ENCODE measurements at regions not wholly inside any gene's neighbourhood (a gene's known extent, or its start where the extent isn't known, plus 50 kb on each side); places are given as distances from the start of the nearest gene placed in this dataset.

DNA sequence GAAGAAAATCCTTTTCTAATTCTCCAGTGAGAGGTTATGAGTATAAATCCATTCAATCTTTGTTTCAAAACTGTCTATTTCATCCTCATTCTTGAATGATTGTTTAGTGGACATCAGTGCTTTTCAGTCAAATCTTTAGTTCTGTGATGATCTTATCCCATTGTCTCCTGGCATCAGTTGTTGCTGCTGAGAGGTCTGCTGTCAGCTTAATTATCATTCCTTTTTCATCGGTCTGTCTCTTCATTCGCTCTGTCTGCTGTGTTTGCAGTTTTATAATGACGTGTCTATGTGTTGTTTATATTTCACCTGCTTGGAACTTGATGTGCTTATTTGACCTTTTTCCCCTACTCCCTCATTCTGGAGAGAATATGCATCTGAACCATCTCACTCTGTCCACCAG lies 69.2 kb upstream of the GLI2 start:
- Mint-ChIP-seq H3K27me3 (ENCODE audit: low read depth) (peaks cover 86% of the 10 kb centered on the region), H3K4me1 (peaks cover 12 to 15% of the 10 kb centered on the region in 2 experiments), H3K27ac (no peak overlapping the region), H3K4me3 (no peak overlapping the region), H3K36me3 (ENCODE audit: insufficient read depth in 1 of 3, low read depth in 3 of 3) (peaks cover 9 to 33% (median 16%) of the 10 kb centered on the region in 3 experiments; a peak in 5 of 7 replicates), H3K9me3 (peaks cover 37 to 40% of the 10 kb centered on the region in 2 experiments)
- Histone ChIP-seq H3K14ac (ENCODE audit: insufficient read depth, low read length) (no peak overlapping the region), H2BK5ac (ENCODE audit: insufficient read length, low read length) (no peak overlapping the region), H3K23ac (ENCODE audit: insufficient read length, low read depth, low read length) (no peak overlapping the region), H3K23me2 (ENCODE audit: insufficient read length, low read depth, low read length, poor library complexity, severe bottlenecking) (peaks cover 3% of the 10 kb centered on the region), H3K79me1 (ENCODE audit: insufficient read depth, low read depth, low read length, poor library complexity, severe bottlenecking) (no peaks in the 10 kb centered on the region), H3K4me1 (ENCODE audit: insufficient read depth, low read length) (no peaks in the 10 kb centered on the region), H2AFZ (ENCODE audit: low read length) (no peak overlapping the region), H2AK5ac (ENCODE audit: insufficient read length, low read length) (no peak overlapping the region), H2BK15ac (ENCODE audit: low read depth, low read length) (no peak overlapping the region), H4K20me1 (ENCODE audit: control insufficient read depth, insufficient read depth, insufficient read length) (no peaks in the 10 kb centered on the region), H3K27ac (ENCODE audit: insufficient read length, low read depth, low read length) (no peak overlapping the region), H3K79me2 (ENCODE audit: insufficient read depth, low read length) (no peaks in the 10 kb centered on the region), H4K8ac (replicated peaks; ENCODE audit: insufficient read length, low read depth, low read length) (no peak overlapping the region), H2BK12ac (ENCODE audit: insufficient read length, low read depth, low read length) (no peak overlapping the region), H3K9me3 (ENCODE audit: control insufficient read depth, low read depth, low read length) (peaks cover 6% of the 10 kb centered on the region), H4K91ac (ENCODE audit: insufficient read length, low read depth, low read length) (no peak overlapping the region), H3K4me2 (ENCODE audit: insufficient read depth, insufficient read length, low read length) (no peak overlapping the region), H3K27me3 (ENCODE audit: insufficient read depth, low read length) (no peaks in the 10 kb centered on the region; the same call in 1 of the 2 replicates), H3K4ac (ENCODE audit: low read depth, low read length) (no peak overlapping the region), H3K18ac (ENCODE audit: insufficient read length, low read depth, low read length) (no peak overlapping the region), H2BK120ac (ENCODE audit: low read depth, low read length, poor library complexity, severe bottlenecking) (no peak overlapping the region), H2BK20ac (ENCODE audit: low read depth, low read length, poor library complexity, severe bottlenecking) (no peak overlapping the region), H3K56ac (ENCODE audit: insufficient read length, low read depth, low read length) (no peak overlapping the region), H3T11ph (ENCODE audit: low read length) (no peak overlapping the region), H3K9ac (ENCODE audit: extremely low read depth, insufficient read length, low read length) (no peak overlapping the region), H4K5ac (ENCODE audit: insufficient read length, low read depth, low read length) (no peak overlapping the region)
- DNase-seq, result no peak
- WGBS (ENCODE audit: extremely low coverage, insufficient read length, low lambda C conversion rate), result no CpG with 5 or more reads among the region's 3 CpGs
- TF ChIP-seq, protein P1, sequence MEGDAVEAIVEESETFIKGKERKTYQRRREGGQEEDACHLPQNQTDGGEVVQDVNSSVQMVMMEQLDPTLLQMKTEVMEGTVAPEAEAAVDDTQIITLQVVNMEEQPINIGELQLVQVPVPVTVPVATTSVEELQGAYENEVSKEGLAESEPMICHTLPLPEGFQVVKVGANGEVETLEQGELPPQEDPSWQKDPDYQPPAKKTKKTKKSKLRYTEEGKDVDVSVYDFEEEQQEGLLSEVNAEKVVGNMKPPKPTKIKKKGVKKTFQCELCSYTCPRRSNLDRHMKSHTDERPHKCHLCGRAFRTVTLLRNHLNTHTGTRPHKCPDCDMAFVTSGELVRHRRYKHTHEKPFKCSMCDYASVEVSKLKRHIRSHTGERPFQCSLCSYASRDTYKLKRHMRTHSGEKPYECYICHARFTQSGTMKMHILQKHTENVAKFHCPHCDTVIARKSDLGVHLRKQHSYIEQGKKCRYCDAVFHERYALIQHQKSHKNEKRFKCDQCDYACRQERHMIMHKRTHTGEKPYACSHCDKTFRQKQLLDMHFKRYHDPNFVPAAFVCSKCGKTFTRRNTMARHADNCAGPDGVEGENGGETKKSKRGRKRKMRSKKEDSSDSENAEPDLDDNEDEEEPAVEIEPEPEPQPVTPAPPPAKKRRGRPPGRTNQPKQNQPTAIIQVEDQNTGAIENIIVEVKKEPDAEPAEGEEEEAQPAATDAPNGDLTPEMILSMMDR (conservative IDR thresholded peaks at IDR 0.05), result no peak

Data from H9 (cell line).